GM21528 (cell line): ENCODE measurements at regions not wholly inside any gene's neighbourhood (a gene's known extent, or its start where the extent isn't known, plus 50 kb on each side); places are given as distances from the start of the nearest gene placed in this dataset.
"Not testable (repeated sequence)": the region's sequence is repeated elsewhere in the genome, so short reads cannot be mapped to it uniquely, and the experiment has no call there.

Source experiments
- ATAC-seq: cut with Tn5 transposase; IDR thresholded peaks from one replicate; pipeline ENCODE4 v1.9.1; 2021; ENCODE audit warnings: mild to moderate bottlenecking, moderate library complexity; ENCODE audit not compliant: unreplicated experiment, low FRiP score

DNA sequence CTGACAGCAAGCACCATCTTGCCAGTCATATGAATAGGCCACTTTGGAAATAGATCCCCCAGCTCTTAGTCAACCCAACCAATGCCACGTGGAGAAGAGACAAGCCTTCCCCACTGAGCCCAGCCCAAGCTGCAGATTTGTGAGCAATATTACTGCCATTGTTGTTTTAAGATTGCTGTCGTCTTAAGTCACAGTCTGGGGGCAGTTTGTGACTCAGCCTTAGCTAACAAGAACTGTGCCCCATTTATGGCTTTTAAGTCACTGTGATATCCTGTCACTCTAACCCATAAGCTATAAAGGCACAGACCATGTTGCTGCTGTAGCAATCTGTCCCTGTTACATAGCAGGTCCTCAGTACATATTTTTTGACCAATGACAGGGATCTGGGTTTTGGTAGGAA lies 464.2 kb downstream of the MED13L start:
- ATAC-seq, result no peak

DNA sequence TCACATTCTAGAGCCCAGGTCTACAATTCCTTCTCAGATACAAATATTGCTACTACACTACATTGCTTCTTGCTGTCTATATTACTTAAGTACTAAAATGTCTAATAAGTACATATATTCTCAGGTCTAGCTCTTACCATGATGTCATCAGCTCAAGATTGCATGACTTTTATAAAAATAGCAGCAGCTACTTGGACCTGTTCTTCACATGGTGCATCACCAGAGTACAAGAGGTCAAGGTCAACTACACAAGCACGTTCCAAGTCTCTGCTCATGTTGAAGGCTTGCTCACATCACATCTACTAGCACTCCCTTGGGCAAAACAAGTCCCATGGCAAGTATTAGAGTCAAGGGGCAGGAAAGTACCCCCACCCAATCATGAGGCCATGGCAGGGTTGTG lies 465.6 kb downstream of the MED13L start:
- no peak for ATAC-seq

DNA sequence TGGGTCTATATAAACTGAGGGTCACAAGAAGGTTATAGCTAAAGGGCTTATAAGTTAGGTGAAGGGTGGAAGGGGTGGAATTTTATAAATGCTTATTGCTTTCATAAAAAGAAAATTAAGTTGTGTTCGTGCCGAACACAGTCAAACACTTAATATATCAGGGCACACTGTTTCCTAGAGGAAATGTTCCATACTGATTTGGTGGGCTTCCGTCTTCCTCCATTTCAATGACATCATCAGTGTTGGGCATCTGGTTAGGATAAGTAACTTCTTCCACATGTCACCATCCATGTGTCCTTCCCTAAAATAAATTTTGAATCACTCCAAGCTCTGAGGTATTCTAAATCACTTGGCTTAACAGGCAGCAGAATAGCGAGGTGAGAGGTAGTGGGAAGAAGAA lies 466.4 kb downstream of the MED13L start:
- ATAC-seq, result no peak

DNA sequence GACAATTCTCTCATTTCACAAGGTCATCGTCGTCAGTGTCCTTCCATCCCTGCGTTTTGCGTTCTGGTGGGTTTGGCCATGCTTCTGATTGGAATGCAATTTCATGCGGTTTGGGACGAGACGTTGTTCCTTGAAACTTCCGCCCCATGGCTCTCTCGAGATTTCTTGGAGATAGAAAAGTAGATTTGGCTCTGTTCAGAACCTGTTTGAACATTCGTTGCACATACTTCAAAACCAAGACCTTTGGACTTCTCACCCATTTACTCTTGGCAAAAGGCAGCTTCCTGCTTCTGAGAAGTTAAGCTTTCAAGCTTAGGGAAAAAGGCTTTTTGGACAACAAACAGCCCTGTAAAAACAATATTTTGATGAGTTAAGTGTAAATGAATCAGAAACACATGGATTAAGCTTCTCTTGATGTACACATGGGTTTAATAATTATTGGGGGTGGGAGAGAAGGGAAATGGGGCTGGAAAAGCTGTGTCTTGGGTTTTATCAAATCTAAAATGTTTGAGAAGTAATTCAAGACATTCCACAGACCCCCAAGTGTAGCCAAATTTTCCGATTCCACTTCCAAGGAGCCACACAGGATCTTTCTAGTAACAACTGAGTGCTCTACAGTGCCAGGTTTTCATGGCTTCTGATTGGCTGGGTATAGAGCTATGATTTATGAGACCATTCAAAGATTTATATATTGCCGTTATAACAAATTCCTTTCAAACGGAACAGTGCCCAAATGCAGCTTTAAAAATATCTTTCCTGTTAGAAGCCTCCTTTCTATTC lies 467.2 kb downstream of the MED13L start:
- ATAC-seq, result no peak

DNA sequence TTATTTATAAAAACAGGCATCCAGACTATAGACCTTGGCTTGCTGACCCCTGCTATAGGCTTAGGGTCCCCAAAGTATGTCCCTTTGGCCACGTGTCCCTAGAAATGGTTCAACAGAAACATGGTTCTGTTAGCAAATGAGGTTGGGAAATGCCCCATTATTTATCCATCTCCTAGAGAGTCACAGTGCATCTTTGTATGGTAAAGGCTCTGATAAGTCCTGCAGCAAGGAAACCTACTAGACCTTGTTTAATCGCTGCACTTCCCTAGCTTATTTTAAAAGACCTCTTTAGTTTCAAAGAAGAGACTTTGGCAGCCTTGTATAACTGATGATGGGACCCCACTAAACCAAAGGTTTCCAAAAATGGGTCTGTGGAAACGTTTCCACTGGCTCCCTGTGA lies 471.5 kb downstream of the MED13L start:
- ATAC-seq, result no peak

DNA sequence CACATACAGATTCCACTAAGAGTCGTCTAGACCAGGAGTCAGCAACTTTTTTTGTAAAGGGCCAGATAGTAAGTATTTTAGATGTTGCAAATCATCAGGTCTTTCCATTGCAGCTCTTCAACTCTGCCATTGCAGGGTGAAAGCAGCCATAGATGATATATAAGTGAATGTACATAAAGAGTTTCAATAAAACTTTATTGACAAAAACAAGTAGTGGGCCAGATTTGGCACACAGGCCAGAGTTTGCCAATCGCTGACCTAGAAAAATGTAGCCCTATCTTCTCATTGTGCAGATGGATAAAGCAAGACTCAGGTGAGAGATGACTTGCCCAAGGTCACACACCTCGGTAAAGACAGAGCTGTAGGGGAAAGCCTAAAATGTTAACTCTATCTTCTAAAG lies 474.7 kb downstream of the MED13L start:
- no peak for ATAC-seq

DNA sequence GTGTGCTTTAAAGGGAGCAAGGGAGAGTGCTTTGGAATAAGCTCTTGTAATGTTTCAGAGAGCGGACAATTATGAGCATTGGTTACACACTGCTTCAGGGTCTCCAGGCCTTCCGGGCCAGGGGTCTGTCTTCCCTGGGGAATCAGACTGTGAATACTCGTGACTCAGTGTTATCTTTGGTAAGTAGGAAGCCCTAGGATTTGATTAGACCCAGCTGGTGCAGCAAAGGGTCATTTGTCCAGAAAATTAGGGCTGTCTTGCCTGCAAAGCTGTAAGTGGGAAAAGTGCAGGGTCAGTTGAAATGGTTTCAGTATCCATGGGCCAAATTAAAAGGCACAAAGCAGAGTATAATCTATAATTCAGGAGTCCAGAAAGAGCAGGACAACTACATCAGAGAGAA lies 475.6 kb downstream of the MED13L start:
- ATAC-seq, result no peak

DNA sequence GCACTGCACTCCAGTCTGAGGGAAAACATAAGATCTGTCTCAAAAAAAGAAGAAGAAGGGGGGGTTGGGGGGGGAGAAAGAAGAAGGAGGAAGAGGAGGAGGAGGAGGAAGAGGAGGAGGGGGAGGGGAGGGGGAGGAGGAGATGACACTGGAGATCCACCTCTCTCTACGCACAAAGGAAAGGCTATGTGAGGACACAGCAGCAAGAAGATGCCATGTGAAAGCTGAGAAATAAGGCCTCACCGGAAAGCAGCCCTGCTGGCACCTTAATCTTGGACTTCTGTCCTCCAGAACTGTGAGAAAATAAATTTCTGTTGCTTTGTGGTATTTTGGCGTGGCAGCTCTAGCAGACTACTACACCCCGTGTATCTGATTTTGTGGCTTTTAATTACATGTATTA lies 477.9 kb downstream of the MED13L start:
- no peak for ATAC-seq

DNA sequence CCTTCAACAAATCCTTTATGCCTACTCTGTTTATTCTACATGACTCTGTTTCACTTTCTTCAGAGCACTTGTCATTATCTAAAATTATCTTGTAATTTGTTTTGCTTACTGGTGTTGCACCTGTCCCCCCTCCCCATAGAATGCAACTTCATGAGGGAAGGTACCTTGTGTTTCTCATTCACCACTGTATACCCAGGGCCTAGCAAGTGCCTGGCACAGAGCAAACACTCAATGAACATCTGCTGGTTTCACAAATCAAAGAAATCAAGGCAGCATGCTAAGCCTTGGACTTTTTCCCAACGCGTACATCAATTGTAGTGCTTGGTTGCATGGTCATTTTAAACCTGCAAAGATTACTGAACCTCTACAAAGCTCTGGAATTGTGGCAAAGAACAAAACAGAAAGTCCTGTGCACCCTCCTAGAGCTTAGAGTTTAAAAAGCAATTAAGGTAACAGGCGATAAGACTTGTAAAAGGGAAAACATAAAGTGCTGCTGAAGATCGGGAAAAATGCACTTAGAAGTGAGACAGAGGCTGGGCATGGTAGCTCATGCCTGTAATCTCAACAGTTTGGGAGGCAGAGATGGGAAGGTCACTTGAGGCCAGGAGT lies 479.1 kb downstream of the MED13L start:
- ATAC-seq, result no peak

DNA sequence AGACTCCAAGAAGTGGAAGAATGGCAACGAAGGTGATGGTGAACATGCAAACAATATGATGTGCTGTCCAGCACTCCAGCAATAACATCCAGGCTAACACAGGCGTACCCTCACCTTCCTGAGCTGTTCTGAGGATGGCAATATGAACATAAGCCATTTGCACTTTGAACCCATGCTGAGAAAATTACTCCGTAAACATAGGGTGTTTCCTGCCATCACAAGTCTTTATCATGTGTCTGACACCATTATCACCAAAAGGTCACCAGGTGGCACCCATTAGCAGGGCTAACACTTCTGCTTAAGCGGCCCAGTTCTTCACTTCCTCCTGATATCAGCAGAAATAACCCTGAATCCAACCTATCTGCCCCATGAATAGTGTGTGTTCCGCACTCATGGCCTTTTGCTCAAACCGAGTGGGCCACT lies 482.8 kb downstream of the MED13L start:
- no peak for ATAC-seq

DNA sequence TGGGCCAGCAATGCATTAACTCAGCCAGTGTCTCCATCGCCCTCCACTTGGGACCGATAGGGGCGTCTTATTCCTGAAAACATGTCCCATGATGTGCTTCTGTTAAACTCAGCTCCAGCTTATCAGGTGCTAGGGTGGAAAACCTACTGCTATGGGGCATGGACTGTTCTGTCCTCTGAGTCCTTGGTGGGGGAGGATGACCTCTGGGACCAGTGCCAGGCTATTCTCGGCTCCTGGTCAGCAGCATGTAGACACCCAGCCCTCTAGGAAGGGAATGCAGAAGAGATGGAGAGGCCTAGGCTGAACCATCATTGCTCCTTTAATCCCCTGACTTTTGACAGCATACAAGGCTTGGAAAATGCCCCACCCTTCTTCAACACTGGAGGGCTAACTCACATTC lies 486.2 kb downstream of the MED13L start:
- ATAC-seq, result no peak

DNA sequence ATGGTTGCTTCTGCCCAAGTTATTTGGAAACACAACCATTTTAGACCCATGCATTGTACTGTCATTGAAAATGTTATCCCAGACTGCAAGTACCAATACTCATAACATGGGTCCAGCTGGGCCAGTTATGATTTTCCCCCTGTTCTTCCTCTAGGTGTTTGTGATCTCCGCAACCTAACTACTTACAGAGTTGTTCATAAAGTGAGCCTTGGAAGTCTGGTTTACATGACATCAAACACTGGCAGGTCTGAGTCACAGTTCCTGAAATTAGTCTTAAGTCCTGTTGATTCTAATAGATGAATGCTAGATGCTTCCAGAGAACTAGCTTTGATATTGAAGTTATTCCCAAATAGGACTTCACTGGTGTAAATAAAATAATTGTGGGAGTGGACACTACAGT lies 487.0 kb downstream of the MED13L start:
- ATAC-seq, result no peak

DNA sequence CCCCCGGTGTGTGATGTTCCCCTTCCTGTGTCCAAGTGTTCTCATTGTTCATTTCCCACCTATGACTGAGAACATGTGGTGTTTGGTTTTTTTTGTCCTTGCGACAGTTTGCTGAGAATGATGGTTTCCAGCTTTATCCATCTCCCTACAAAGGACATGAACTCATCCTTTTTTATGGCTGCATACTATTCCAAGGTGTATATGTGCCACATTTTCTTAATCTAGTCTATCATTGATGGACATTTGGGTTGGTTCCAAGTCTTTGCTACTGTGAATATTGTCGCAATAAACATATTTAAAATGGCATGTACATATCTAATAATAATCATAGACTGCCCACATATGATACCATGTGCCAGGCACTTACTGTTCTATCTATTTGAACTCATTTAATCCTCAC lies 491.0 kb downstream of the MED13L start:
- ATAC-seq, result not testable (repeated sequence)

DNA sequence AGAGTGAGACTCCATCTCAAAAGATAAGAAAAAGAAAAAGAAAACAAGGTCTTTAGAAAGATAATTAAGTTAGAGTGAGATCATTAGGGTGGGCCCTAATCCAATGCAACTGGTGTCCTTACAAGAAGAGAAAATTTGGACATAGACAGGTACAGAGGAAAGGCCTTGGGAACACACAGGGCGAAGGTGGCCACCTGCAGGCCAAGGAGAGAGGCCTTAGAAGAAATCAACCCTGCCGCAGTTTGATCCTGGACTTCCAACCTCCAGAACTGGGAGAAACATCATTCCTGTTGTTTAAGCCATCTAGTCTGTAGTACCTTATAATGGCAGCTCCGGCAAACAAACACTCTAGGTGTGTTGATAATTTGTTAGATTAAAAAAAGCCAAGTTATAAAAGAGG lies 491.9 kb downstream of the MED13L start:
- ATAC-seq, result no peak

DNA sequence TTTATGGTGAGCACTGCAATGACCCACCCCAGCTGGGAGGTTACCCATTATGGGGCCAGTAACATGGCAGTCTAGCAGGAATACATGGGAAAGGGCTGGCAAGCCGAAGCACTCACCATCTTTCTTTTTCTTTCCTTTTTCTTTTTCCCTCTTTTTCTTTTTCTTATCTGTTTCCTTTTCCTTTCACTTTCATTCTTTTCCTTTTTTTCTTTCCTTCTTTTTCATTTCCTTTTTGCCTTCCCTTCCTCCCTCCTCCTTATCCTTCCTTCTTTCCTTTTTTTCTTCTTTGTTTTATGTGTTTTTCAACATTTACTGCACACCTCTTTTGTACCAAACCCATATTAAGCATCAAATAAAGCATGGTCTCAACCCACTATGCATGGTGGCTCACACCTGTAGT lies 501.1 kb downstream of the MED13L start:
- no peak for ATAC-seq

DNA sequence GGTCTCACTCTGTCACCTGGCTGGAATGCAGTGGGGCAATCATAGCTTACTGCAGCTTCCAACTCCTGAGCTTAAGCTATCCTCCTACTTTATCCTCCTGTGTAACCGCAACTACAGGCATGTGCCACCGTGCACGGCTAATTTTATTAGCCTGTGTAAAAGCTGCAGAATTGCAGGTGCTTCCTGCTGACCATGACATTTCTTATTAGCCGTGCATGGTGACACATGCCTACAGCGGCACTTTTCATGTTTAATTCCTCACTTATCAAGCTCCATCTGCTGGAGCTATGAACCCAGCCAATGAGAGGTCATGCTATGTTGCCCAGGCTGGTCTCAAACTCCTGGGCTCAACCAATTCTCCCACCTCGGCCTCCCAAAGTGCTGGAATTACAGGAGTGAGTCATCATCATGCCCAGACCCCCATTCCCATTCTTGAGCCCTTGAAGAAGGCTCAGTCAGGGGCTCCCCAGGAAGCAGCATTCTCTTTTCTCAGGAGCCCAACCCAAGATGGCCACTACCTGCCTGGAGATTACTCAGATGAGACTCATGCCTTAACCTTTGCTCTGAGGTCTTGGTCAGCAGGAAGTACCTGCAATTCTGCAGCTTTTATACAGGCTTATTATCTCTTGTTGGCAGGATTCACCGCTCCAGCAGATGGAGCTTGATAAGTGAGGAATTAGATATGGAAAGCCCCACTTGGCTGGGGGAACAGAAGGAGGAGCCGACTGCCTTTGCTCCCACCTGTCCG lies 503.2 kb downstream of the MED13L start:
- ATAC-seq, result no peak

DNA sequence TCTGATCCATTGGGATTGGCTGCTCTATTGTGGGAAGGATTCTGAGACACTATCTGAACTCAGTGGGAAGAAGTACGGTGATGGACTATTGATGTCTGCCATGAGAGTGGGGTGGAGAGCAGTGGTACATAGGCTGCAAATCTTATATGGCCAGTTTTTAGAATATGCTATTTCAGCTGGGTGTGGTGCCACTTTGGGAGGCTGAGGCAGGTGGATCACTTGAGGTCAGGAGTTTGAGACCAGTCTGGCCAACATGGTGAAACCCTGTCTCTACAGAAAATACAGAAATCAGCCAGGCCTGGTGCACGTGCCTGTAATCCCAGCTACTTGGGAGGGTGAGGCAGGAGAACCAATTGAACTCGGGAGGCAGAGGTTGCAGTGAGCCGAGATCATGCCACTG lies 505.9 kb downstream of the MED13L start:
- no peak for ATAC-seq

DNA sequence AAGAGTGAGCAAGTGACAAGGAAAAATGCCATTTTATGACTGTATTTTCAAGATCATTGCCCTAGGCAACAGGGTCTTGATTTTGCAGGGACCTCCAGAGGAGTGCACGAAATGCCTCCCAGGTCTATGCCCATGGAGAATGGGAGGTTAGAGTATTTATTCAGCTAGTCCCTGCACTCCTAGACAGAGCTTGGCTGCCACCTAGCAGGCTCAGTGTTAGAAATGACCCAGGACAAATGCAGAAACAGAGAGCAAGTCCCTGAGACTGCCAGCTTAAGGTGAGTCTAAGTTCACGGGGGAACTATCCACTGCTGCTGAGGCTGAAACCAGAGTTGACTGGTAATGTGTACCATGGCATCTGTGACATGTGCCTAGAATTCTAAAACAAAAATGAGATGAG lies 506.4 kb downstream of the MED13L start:
- no peak for ATAC-seq

DNA sequence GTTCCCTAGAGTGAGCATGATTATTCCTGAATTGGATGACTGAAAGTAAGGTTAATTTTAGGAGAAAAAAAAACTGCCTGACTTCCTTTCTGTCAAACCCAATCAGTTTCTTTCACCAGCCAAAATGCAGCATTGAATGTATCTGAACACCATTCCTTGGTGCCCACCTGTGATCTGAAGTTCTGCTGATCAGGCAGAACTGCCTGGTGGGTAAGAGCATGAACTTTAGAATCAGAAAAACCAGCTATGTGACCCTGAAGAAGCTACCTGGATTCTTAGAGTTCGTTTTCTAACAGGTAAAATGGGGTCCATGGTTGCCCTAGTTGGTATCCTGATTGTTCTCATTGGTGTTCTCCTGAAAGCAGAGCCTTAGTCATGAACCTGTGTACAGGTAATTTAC lies 506.9 kb downstream of the MED13L start:
- no peak for ATAC-seq

DNA sequence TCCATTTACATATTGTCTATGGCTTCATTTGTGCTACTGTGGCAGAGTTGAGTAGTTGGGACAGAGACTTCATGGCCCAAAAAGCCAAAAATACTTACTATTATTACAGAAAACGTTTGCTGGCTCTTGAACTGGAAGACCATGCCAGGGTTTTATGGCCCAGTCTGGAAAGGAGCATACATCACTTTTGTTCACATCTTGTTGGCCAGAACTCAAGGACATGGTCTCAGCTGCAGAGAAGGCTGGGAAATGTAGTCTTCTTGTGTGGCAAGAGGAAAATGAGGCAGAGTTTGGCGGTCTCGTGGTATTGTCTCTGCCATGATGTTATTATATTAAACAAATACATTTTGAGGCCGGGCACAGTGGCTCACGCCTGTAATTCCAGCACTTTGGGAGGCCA lies 509.6 kb downstream of the MED13L start:
- no peak for ATAC-seq

DNA sequence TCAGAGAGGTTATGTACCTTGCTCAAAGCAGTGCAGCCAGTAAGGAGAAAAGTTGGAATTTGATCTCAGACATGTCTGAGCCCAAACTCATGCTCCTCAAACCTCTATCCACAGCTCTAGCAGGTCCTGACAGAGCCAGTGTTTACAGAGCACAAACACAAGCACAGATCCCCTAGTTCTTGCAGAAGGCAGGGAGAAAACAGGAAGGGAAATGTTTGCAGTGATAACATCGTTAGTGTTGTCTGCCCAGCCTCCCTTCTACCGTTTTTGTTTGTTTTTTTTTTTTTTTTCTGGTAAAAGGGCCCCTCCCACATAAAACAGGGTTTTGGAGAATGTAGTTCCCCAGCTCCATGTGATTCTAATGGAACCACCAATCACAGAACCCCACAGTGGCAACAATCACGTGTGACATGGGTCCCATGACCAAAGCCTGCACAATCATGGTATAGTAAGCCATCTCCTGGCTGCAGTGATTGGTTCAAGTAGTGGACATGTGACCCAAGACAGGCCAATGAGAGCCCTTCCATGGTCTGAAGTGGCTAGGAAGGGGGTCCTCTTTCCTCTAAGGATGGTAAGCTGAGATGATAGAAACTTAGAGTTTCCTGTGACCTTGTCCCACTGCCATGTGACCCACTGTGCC lies 513.4 kb downstream of the MED13L start:
- no peak for ATAC-seq
